ENCODE measurements at regions not wholly inside any gene's neighbourhood (a gene's known extent, or its start where the extent isn't known, plus 50 kb on each side); places are given as distances from the start of the nearest gene placed in this dataset.
"Not testable (repeated sequence)": the region's sequence is repeated elsewhere in the genome, so short reads cannot be mapped to it uniquely, and the experiment has no call there.

- TF ChIP-seq ZNF274 (IDR thresholded peaks at IDR 0.05; ENCODE audit: low read depth, low read length); SUZ12 (IDR thresholded peaks at IDR 0.05; ENCODE audit: extremely low read depth, insufficient read depth, insufficient read length): not testable (repeated sequence)
Observed at GRCh38 chr1:146381196-146381595, 152.4 kb upstream of the NOTCH2NLA start.
